UCSD-AML1 (cell line): ENCODE measurements at regions not wholly inside any gene's neighbourhood (a gene's known extent, or its start where the extent isn't known, plus 50 kb on each side); places are given as distances from the start of the nearest gene placed in this dataset.

Experiments
- DNase-seq: peaks from one replicate; lab custom pipeline; 2025; ENCODE audit not compliant: unreplicated experiment; lab: John Stamatoyannopoulos, UW

DNA sequence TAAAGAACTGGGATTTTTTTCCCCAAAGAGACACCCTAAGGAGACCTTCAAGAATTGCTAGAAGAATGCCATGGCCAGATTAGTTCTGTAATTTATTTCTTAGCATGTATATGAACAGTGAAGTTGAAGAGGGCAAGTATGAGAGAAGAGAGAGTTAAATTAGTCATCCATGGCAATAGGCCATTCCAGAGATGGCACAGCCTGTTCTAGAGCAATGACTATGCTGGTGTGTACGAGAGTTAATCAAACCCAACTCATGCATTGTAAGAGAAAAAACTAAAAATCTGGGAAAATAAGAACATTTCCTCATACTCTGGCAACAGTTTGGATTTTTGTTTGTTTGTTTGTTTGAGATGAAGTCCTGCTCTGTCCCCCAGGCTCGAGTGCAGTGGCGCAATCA lies 112.1 kb upstream of the PIK3C3 start:
- DNase-seq, result no peak

DNA sequence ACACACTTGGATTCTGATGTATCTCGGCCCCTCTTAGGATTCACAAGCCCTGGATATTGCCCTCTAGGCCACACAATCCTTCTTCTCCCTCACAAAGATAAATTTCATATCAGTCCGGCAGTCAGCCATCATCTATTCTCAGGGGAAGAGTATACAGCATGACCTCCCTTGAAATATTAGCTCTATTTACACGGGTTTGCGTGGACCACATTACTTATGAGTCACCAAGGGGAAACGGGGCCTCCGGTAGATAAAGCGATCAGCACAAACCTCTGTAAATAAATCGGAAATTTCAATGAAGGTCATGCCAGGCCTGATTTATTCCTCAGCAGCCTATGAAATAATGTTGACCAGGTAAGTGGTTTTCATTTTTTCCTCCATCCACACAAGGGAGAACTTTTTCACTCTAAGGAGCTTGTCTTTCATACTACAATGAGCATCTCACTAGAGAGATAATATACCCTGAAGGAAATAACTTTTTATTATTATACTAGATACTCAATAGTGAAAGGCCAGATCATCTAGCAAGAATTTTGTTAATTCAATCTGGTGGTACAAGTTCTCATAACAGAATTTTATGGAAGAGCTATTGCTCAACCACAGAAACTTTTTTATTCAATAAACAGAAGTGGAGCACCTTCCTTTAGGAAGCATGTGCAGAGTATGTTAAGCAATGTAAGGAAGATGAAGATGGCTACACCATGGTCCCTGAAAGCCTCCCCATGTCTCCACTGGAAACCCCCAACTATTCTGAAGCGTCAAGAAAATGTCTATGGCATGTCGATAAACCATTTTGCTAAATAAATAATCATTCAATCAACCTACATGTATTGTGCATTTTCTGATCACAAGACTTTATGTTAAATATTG lies 125.2 kb upstream of the PIK3C3 start:
- no peak for DNase-seq

DNA sequence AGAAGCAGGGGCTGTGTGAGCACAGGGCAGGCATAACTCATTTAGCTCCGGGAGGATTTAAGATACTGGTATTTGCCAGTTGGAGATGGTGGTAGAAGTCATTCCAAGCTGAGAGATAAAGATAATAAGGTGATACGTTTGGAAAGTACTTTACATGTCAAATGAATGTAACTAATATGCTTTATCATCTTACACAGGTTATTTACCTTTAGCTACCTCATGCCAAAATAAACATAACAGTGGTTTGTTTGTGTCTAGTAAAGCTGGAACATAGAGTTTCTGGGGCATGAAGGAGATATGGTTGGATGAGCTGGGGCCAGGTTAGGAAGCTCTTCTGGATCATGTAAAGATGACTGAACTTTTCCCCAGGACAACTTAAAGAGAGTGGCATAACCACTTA lies 126.9 kb upstream of the PIK3C3 start:
- DNase-seq, result no peak

DNA sequence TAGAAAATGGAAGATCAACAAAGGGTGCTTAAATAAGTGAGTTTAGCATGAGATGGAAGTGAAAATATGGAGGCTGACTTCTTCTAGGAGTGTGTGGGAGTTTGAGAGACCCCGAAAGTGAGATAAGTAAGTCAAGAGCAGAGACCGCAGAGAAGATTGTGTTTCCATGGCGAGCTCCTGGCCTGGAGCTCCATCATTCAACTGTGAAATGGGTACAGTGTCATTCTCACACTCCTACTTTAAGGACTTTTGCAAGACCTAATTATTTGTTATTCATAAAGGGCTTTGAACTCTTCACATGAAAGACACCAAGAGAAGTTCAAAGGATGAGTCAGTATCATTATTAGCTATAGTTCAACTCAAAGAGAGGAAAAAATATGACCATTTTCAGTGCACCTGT lies 134.2 kb upstream of the PIK3C3 start:
- DNase-seq, result no peak

DNA sequence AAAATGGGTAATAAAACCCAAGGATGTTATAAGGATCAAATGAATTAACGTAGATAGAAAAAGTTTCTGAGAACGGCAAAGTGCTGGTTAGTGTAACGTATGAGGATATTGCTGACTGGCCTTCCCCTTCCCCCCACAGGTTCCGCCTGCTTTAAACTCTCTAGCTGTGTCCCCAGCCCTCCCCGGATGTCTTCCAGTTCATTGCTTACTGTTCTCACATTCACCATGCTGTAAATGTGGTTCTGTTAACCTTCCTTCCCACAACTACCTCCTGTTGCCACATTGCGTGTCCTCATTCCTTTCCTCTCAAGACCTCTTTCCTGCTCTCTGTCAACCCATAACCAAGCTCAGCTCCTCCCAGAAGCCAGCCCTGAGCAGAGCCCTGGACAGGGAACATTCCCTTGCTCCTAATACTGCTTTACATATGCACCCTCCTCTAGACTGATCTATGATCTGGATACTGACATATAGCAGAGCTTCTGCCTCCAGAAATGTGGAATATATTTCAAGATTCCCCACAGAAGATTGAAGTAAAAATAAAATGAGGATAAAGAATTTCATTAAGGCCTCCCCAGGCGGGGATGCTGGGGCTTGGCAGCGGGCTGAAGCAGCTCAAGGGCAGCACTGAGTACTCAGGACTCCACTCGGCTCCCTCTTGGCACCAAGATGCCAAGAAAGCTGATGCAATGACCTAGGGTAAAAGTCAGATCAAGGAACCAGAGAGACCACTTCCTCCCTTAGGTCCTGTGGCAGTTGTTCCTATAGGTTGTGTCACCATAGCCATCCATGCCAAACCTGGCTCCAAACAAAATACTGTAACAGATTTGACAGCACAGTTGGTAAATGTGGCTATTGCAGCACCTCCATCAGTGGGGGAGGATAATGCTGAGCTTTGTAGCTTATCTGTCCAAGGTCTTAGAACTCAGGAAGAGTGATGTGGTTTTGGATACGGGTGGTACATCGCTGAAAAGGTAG lies 136.4 kb upstream of the PIK3C3 start:
- DNase-seq, result no peak

DNA sequence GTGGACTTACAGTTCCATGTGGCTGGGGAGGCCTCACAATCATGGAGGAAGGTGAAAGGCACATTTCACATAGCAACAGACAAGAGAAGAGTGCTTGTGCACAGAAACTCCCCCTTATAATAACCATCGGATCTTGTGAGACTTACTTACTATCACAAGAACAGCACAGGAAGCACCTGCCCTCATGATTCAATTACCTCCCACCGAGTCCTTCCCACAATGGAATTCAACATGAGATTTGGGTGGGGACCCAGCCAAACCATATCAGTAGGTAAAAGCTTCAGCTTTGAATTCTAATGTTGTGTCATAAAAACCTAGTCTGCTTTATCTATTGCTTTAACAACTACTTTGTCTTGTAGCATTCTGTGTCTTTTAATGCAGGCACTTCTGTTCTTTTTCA lies 140.4 kb upstream of the PIK3C3 start:
- no peak for DNase-seq

DNA sequence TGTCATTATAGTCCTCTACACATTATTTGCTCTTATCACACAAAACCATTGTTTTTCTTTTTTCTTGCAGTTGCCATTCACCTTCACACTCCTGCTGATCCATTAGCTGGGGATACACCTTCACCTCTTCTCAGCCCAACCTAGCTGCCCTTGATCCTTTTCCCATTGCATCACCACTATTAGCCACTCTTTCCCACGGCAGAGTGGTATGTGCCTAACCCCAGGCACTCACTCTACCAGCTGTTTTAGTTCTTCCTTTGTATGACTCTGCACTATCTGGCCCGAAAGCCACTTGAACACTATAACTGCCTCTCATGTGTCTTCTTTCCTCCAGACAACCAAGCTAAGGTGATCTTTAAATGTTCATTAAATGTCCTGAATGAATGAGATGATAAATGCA lies 145.4 kb upstream of the PIK3C3 start:
- DNase-seq, result no peak

DNA sequence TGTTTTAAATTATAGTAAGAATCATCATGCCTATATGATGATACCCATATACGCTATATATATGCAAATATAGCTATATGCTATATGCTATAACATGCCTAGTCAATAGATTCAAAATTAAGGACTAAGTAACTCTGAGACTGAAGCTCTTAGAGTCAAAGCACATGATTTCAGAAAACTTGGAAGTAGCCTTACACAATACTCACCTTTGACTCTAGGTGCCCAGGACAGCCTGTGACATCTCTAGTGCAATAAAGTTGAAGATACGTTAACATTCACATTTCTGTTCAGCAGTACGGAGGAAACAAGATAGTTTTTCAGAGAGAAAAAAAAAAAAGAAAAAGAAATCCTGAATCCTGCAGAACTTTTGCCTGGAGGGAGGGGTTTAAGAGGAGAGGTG lies 149.7 kb upstream of the PIK3C3 start:
- no peak for DNase-seq

DNA sequence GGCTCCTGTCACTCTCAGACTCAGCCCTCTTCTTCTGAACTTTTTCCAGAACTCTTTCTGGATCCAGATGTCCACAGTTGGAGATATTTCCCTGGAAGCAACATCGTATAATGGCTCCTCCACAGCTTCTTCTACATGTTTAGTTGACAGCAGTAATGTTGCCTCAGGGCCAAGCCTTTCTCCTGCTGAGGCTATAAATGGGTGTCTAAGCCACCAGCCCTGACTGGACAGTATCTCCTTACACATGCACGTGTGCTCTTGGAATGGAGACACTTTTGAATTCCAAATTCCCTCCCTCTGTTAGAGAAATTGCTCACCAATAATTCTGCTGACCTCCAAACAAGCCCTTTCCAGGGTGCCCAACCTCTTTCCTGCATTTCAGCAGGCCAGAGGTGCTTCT lies 156.2 kb upstream of the PIK3C3 start:
- no peak for DNase-seq

DNA sequence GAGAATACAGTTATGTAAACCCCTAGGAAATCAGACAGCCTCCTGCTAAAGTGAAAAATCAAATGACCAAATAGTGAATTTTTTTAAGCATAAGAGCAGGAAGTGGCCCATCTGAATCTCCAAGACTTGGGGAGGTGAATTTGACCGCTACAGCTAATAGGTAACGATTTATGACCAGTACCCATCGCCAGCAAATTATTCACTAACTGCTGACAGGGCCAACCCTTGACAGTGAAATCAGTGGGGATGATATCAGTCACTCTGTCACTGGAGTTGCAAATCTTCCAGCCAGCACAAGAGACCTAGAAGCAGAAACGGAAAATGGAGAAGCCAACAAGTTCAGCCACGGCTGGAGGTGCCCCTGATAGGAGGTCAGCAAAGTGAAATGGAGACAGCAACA lies 164.3 kb upstream of the PIK3C3 start:
- no peak for DNase-seq

DNA sequence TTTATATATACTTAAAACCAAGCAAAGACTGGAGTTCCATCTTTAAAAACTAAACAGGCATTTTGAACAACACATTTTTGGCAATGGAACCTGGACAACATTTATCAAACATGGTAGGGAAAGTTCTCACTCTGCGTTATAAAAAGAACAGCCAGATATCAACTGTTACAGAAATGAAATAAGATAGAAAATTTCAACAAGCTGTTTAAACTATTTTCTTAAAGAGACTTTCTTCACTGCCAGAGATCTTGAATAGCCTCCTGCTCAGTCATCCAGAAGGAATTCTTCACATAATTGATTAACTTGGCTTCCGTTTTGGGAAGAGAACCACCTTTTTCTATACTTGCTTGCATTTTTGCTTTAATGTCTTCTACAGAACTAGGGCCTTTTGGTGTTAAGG lies 166.0 kb upstream of the PIK3C3 start:
- DNase-seq, result no peak

DNA sequence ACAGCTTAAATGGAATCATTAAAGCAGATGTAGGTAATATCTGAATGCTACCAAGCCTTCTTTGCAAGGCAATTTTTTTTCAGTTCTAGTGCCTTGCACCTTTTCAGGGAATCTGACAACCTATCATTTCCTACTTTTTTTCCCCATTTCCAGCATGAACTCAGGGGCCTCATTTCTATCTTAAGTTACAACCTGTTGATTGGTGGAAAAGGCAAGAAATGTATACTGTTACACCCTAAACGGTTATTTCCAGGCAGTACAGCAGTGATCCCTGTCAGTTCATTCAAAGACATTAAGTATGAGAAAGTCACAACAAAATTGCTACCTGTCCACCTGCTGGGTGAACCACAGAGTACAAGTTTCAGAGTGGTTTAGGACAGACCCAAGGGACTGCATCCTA lies 171.2 kb upstream of the PIK3C3 start:
- no peak for DNase-seq

DNA sequence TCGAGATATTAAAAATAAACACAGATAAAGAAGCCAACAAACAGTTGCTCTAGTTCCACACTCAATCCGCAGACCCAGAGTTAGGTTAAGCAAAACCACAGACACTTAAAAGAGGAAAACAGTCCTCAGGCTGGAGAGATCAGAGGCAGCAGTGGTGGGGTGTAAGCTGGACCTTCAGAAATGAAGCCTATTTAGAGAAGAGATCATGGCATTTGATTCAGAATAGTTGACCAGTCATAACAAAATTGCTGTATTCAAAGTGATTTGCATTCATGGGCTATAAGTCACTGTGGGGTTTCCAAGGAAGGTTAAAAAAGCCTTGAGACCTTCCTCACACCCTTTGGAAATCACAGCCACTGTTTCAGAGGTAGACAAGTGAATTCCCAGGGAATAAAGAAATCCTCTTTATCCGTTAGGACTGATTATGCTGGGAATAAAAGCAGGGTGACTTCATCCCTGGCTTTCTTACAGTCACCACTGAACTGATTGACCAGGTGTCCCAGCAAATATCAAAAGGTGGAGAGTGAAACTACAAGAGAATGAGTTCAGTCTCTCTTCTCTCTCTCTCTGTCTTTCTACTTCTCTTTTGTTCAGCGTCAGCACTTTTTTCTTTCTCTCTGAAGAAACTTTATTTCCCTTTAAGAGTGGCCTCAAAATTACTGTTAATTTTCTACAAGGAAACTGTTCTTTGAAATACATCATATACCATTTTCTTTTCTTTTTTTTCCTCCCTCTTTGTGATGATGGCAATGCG lies 171.8 kb upstream of the PIK3C3 start:
- DNase-seq, result no peak

DNA sequence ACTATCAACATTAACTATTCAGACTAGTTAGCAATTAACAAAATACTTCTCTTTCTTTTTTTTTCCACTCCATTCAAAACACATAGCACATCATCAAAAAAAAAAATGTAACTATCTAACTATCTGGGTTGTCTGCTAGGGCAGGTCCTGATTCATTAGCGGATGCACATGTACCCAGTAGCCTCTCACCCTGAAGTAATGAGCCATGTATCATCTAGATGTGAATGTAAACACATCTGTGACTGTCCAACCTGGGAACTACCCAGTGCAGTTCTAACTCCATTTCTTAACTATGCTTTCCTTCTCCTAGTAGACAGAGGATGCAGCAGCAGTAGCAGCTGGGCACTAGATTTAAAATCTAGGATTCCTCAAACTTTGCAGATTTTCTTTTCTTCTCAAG lies 183.1 kb upstream of the PIK3C3 start:
- no peak for DNase-seq

DNA sequence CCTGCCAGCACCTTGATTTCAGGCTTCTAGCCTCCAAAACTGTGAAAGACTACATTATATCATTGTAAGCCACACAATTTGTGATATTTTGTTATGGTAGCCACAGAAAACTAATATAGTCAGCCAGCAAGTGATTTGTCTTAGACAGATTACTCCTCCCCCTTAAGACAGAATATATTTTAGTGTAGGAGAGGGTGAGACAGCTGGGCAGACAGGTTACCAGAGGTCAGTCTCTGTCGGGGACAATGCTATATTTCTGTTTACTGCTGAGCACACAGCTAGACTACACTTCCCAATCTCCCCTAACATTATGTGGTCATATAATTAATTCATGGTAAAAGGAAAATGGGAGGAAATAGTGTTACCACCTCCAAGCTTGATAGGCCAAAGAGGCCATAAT lies 185.8 kb upstream of the PIK3C3 start:
- DNase-seq, result no peak

DNA sequence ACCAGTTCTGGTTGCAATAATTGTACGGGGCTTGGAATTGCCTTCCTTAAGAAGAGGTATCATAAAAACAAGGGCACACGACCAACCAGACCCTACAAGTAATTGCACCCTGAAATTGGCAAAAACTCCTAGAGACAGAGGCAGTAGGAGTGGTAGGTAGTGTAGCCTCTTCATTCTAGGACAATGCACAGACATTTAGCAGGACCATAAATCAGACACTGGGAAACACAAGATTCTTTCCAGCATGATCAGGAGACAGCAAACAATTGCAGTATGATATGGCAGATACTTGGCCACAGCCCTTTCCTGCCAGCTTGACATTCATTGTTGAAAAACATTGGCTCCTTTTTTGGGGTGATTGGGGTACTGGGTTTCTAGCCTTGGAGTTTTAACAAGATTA lies 186.6 kb upstream of the PIK3C3 start:
- DNase-seq, result no peak

DNA sequence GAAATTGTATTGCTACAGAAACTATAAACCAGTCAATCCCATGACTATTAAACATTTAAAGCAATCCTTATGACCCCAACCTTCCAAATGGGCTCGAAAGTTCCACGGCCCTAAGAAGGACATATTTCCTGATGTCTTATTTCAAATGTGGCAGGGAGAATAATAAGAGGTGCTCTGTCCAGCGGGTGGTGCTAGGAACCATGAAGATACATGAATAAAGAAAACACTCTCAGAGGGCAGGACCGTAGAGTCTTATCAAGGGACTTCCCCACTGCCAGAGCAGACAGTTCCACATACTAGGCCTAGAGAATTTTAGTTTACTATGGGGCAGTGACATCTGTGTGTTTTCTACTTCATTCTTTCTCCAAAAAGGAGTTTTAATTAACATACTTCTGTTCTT lies 187.1 kb upstream of the PIK3C3 start:
- DNase-seq, result peak; percentile 7

DNA sequence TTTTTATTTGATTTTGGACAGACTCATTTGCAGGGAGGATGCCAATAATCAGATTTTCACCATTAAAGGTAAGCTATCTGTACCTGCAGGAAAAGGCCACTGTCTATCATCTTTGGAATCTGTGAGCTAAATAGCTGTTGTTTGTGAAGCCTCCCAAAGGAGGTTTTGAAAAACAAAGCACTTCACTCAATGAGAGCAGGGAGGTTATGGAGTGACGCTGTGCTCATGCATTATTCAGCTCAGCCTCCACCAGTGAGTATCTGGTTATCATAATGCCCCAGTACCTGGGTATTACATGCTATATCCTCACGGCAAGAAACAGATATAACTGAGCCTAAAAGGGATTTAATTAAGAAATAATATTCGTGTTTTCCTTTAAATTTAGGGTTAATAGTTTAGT lies 189.6 kb upstream of the PIK3C3 start:
- DNase-seq, result no peak

DNA sequence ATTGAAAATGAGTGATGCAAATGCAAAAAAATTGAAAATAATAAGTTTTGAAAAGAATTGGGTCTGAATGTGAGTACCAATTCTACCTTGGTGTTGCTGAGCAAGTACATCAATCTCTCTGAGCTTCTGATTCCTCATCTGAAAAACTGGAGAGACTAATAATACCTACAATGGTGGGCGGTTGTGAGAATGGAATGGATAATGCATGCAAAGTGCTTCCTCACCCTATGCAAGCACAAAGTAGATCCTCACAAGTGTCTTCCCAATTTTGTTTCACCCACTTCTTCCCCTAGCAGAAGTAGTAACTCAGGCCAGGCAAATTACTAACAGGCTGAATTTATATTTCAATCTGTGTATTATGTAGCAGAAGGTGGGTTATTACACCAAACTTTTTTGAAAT lies 191.7 kb upstream of the PIK3C3 start:
- DNase-seq, result no peak

DNA sequence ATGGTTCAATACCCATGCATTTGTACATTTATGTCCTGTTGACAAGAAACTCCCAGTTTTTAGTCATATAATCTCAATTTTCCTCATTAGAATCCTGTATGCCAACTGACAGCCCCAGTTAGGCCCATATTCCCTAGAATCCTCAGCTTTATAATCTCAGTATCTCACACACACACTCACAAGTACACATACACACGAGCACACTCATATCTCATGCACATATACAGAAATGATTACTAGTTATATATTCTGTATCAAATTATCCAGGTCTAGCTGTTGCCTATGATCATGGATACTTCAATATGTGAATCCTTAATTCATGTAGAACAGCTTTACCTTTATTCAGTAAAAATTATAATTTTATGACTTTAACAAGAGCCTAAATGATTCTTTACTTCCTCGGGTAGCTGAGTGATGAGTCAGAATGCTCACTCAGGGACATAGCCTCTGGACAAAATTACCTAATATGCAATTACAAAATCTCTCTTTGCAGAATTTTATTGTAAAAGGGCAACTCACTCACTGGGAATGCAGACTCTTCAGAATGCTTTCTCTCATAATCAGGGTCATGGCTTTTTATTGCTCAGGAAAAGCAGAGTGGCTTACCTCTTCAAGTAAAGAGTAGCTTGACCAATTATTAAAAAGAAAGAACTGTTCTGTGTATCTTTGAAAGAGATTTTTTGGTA lies 193.6 kb upstream of the PIK3C3 start:
- DNase-seq, result no peak

DNA sequence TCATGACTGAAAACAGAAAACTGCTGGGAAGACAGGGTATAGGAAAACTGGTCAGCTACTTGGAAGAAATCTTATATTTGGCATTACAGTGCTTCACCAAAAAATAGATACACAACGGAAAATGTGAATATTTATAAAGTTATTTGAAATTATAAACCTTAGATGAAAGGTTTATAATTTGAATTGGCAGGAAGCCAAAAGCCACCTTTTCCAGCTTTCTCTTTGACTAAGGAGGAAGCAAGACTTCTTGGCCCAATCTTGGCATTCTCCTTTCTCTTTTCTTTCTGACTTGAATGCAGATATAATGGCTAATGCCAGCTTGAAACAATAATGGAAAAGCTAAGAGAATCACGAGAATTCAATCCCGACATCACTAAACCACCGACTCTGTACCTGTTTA lies 196.5 kb upstream of the PIK3C3 start:
- no peak for DNase-seq
